Esophagus squamous epithelium (tissue), 5 donors: ENCODE measurements at regions not wholly inside any gene's neighbourhood (a gene's known extent, or its start where the extent isn't known, plus 50 kb on each side); places are given as distances from the start of the nearest gene placed in this dataset.

Experiments used
- DNase-seq: peaks from one replicate; lab custom pipeline; 2025; lab: John Stamatoyannopoulos, UW
- H3K27ac ChIP-seq, 4 donors: fragments of 200-600 bp; sonication (generic); one replicate each; pipeline ENCODE4 v1.5.1; 2016 to 2019; ENCODE audit warnings: mild to moderate bottlenecking in 1 of 4
- H3K27me3 ChIP-seq, 4 donors: fragments of 200-600 bp; sonication (generic); 1 replicate in 3 of 4; 2 replicates in 1 of 4; pipeline versions ENCODE4 v1.5.1 to v1.6.0; 2017 to 2021; ENCODE audit warnings: antibody characterized with exemption in 1 of 4
- H3K36me3 ChIP-seq, 3 donors: fragments of 200-600 bp; sonication (generic); one replicate each; pipeline ENCODE4 v1.5.1; 2016 to 2019
- H3K4me1 ChIP-seq, 3 donors: fragments of 200-600 bp; sonication (generic); one replicate each; pipeline ENCODE4 v1.5.1; 2017 to 2019
- H3K4me3 ChIP-seq, 4 donors: fragments of 200-600 bp; sonication (generic); 1 replicate in 3 of 4; 2 replicates in 1 of 4; pipeline ENCODE4 v1.5.1; 2016 to 2019; ENCODE audit warnings: mild to moderate bottlenecking in 2 of 4, moderate library complexity in 1 of 4
- H3K9me3 ChIP-seq, 3 donors: fragments of 200-600 bp; sonication (generic); one replicate each; pipeline ENCODE4 v1.5.1; 2016 to 2019
- CTCF ChIP-seq, 6 experiments: fragments of 450-650 bp in 4 of 6; fragments of 200-600 bp in 2 of 6; sonication (generic) in 2 of 6; IDR thresholded peaks; one replicate each; pipeline ENCODE4 v1.5.1; 2016 to 2019; ENCODE audit warnings: antibody characterized with exemption in 6 of 6, mild to moderate bottlenecking in 4 of 6, moderate library complexity in 4 of 6
- POLR2A ChIP-seq, 4 donors: fragments of 450-650 bp; IDR thresholded peaks; one replicate each; pipeline ENCODE4 v1.6.1; 2017; ENCODE audit warnings: antibody characterized with exemption in 4 of 4, mild to moderate bottlenecking in 4 of 4, moderate library complexity in 3 of 4
- WGBS, 2 donors: methylation state at CpG; one replicate each; pipeline ENCODE4 v1.1.5; 2018; 5-methylcytosine and 5-hydroxymethylcytosine counted together
- intact Hi-C: fragments of 100-400 bp; cut with DNase I; formaldehyde crosslinking; loops from one replicate; pipeline ENCODE4 v1.15.0; 2022
- donor health status: DM: yes; HTN: yes; CAD: no.

DNA sequence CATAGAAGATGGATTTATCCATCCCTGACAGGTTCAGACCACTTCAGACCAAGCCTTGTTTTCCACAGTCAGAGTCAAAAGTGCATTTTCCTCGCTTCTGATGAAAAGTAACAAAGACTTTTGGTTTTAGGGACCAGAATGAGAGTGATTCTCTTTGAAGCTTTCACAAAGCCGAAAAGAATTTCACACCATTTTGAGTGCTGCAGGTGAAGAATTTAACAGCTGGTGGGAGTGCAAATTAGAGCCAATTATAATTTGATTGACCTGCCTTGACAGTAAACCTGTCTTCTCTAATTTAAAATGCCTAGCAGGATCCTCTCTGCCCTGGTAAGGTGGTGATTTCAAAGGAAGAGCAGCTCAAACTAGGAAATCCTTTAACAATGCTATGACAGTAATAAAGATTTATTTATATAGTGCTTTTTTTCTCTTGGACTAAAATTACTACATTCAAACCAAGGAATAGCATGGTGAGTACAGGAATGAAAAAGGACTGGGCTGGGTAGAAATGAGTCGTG is 241.6 kb downstream of the HRH4 start:
- 40 to 41% methylated on average over 3 of the region's 3 CpGs for WGBS, 2 donors
- TF ChIP-seq CTCF (IDR thresholded peaks at IDR 0.05): no peak
- no peak for TF ChIP-seq POLR2A (IDR thresholded peaks at IDR 0.05)
- Histone ChIP-seq H3K36me3 (no peaks in the 10 kb centered on the region), H3K4me3 (no peak overlapping the region), H3K9me3 (peaks cover 0 to 7% (median 4%) of the 10 kb centered on the region in 3 donors), H3K4me1 (no peaks in the 10 kb centered on the region), H3K27me3 (peaks cover 0 to 5% (median 0%) of the 10 kb centered on the region in 4 donors), H3K27ac (no peak overlapping the region)
- DNase-seq: no peak
- intact Hi-C loops: no loop called here

DNA sequence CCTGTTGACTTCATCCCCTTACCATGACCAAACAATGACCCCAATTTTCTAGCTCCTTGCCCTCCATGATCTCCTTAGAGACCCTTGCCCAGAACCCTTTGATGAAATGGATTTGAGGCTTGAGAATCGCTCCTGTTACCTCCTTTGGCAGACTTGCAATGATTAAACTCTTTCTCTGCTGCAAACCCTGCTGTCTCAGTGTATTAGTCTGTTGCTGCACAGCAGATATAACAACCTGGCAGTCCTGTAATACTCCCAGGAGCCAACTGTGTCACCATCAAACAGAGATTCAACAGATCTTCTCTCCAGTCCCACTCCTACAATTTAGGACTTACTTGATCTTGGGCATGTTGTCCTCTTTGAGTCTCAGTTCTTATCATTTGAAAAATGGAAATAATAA is 242.9 kb downstream of the HRH4 start:
- TF ChIP-seq CTCF (IDR thresholded peaks at IDR 0.05) (no peak), POLR2A (IDR thresholded peaks at IDR 0.05) (no peak)
- H3K27ac ChIP-seq: no peak overlapping the region
- no peak for DNase-seq
- 73 to 86% methylated on average over 1 of the region's 1 CpG for WGBS, 2 donors
- no peaks in the 10 kb centered on the region for H3K4me1 ChIP-seq
- peaks cover 0 to 5% (median 0%) of the 10 kb centered on the region in 4 donors for H3K27me3 ChIP-seq
- H3K9me3 ChIP-seq: peaks cover 0 to 7% (median 4%) of the 10 kb centered on the region in 3 donors
- H3K4me3 ChIP-seq: no peak overlapping the region
- intact Hi-C loops: no loop called here
- H3K36me3 ChIP-seq: no peaks in the 10 kb centered on the region

DNA sequence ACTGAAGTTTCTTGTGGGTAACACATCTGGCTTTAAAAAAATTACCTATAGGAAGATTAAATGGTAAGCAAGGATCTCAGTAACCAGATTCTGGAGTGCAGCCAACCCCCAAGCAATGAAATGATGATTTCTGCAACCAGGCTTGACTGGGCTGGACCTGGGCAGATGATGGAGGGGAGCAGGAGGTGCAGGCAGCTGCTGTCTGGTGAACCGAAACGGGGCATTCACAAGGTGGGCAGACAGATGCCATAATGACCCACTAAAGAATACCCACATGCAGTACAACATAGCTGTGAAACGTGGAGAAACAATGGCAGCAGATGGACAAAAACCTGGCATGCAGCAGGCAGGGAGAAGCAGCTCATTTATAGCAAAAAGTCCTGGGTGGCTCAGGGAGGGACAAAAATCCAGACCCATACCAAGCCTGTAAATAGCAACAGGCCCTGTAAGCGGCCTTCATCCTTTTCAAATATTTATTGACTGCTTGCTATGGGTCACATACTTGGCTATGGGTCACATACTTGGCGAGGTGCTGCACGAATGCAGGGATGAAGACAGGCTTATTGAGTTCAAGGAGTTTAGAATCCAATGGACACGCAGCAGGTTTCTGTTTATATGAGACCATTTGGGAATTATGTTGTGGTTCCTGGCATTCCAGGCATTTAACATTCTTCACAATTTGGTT is 244.7 kb downstream of the HRH4 start:
- no peaks in the 10 kb centered on the region for H3K4me1 ChIP-seq
- intact Hi-C loops: no loop called here
- no peak overlapping the region for H3K4me3 ChIP-seq
- no peaks in the 10 kb centered on the region for H3K36me3 ChIP-seq
- 43 to 47% methylated on average over 5 to 6 of the region's 7 CpGs for WGBS, 2 donors
- peaks cover 0 to 7% (median 4%) of the 10 kb centered on the region in 3 donors for H3K9me3 ChIP-seq
- no peak overlapping the region for H3K27ac ChIP-seq
- peaks cover 0 to 2% (median 0%) of the 10 kb centered on the region in 4 donors for H3K27me3 ChIP-seq
- no peak for DNase-seq
- TF ChIP-seq POLR2A (IDR thresholded peaks at IDR 0.05) (no peak), CTCF (IDR thresholded peaks at IDR 0.05) (no peak)

DNA sequence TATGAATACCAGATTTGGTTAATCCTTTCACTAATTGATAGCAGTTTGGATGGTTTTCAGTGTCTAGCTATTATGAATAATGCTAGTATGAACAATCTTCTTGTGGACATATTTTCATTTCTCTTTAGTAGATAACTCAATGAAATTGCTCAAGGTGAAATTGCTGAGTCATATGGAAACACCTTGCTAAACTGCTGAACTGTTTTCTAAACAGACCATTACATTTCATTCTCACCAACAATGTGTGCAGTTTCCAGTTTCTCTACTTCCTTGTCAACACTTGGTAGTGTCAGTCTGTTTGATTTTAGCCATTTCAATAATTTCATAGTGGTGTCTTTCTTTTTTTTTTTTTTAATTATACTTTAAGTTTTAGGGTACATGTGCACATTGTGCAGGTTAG is 250.0 kb downstream of the HRH4 start:
- intact Hi-C loops: no loop called here
- H3K4me1 ChIP-seq: no peaks in the 10 kb centered on the region
- DNase-seq: no peak
- no peak overlapping the region for H3K4me3 ChIP-seq
- H3K27ac ChIP-seq: no peak overlapping the region
- no peaks in the 10 kb centered on the region for H3K9me3 ChIP-seq
- H3K27me3 ChIP-seq: no peaks in the 10 kb centered on the region
- TF ChIP-seq POLR2A (IDR thresholded peaks at IDR 0.05) (no peak), CTCF (IDR thresholded peaks at IDR 0.05) (no peak)
- H3K36me3 ChIP-seq: no peaks in the 10 kb centered on the region

GRCh38 chr18:24719791-24720190 is 259.4 kb downstream of the HRH4 start:
- intact Hi-C loops: no loop called here
- Histone ChIP-seq H3K9me3 (no peaks in the 10 kb centered on the region), H3K4me3 (no peak overlapping the region), H3K27ac (no peak overlapping the region), H3K4me1 (no peaks in the 10 kb centered on the region), H3K27me3 (peaks cover 0 to 26% (median 0%) of the 10 kb centered on the region in 4 donors), H3K36me3 (no peaks in the 10 kb centered on the region)
- TF ChIP-seq CTCF (IDR thresholded peaks at IDR 0.05) (no peak), POLR2A (IDR thresholded peaks at IDR 0.05) (no peak)
- no peak for DNase-seq
